SK-N-DZ (cell line): ENCODE measurements at regions not wholly inside any gene's neighbourhood (a gene's known extent, or its start where the extent isn't known, plus 50 kb on each side); places are given as distances from the start of the nearest gene placed in this dataset.

Source experiments
- DNase-seq: peaks from one replicate; pipeline ENCODE4 v3.0.0-alpha.2; 2015; ENCODE audit warnings: low spot score

GRCh38 chr6:66962082-66962481 is 1255.1 kb upstream of the EYS start:
- no peak for DNase-seq

GRCh38 chr6:66961191-66961590 is 1254.2 kb upstream of the EYS start:
- no peak for DNase-seq

- no peak for DNase-seq
Measured at GRCh38 chr6:66949191-66949661, 1242.2 kb upstream of the EYS start.

GRCh38 chr6:66948106-66948505 is 1241.1 kb upstream of the EYS start:
- DNase-seq: no peak

GRCh38 chr6:66940003-66940402 is 1233.0 kb upstream of the EYS start:
- peak; percentile 7 for DNase-seq

GRCh38 chr6:66937180-66937579 is 1230.2 kb upstream of the EYS start:
- no peak for DNase-seq

GRCh38 chr6:66935612-66936011 is 1228.6 kb upstream of the EYS start:
- no peak for DNase-seq

- DNase-seq: no peak
Measured at GRCh38 chr6:66931787-66932186, 1224.8 kb upstream of the EYS start.

- no peak for DNase-seq
Measured at GRCh38 chr6:66930559-66931290, 1223.7 kb upstream of the EYS start.

- no peak for DNase-seq
Measured at GRCh38 chr6:66926060-66926459, 1219.0 kb upstream of the EYS start.

- DNase-seq: no peak
Measured at GRCh38 chr6:66913657-66914056, 1206.6 kb upstream of the EYS start.

- no peak for DNase-seq
Measured at GRCh38 chr6:66902457-66902856, 1195.4 kb upstream of the EYS start.

- no peak for DNase-seq
Measured at GRCh38 chr6:66900133-66901083, 1193.4 kb upstream of the EYS start.

- peak; percentile 17 for DNase-seq
Measured at GRCh38 chr6:66897576-66897975, 1190.5 kb upstream of the EYS start.

- no peak for DNase-seq
Measured at GRCh38 chr6:66896415-66896814, 1189.4 kb upstream of the EYS start.

- DNase-seq: no peak
Measured at GRCh38 chr6:66883453-66883852, 1176.4 kb upstream of the EYS start.

- DNase-seq: no peak
Measured at GRCh38 chr6:66866801-66867200, 1159.8 kb upstream of the EYS start.

- no peak for DNase-seq
Measured at GRCh38 chr6:66865771-66866170, 1158.7 kb upstream of the EYS start.

- no peak for DNase-seq
Measured at GRCh38 chr6:66861007-66861541, 1154.0 kb upstream of the EYS start.

GRCh38 chr6:66860328-66860727 is 1153.3 kb upstream of the EYS start:
- no peak for DNase-seq

GRCh38 chr6:66858196-66858595 is 1151.2 kb upstream of the EYS start:
- no peak for DNase-seq

- no peak for DNase-seq
Measured at GRCh38 chr6:66854014-66854413, 1147.0 kb upstream of the EYS start.
